B cell (primary cell): ENCODE measurements at regions not wholly inside any gene's neighbourhood (a gene's known extent, or its start where the extent isn't known, plus 50 kb on each side); places are given as distances from the start of the nearest gene placed in this dataset.

Source experiments
- CTCF ChIP-seq: fragments of 200-600 bp; IDR thresholded peaks from one replicate; pipeline ENCODE4 v1.8.0; 2022; ENCODE audit warnings: antibody characterized with exemption, mild to moderate bottlenecking
- EZH2 ChIP-seq: IDR thresholded peaks from 2 replicates; pipeline ENCODE4 v1.6.1; 2012; ENCODE audit warnings: borderline replicate concordance, low read depth, mild to moderate bottlenecking, moderate library complexity, low read length; ENCODE audit not compliant: insufficient read depth, poor library complexity, severe bottlenecking

GRCh38 chr13:73499695-73500094 is 440.9 kb downstream of the KLF5 start:
- TF ChIP-seq CTCF (no peak), EZH2 (no peak)
